ENCODE measurements at regions not wholly inside any gene's neighbourhood (a gene's known extent, or its start where the extent isn't known, plus 50 kb on each side); places are given as distances from the start of the nearest gene placed in this dataset.

DNA sequence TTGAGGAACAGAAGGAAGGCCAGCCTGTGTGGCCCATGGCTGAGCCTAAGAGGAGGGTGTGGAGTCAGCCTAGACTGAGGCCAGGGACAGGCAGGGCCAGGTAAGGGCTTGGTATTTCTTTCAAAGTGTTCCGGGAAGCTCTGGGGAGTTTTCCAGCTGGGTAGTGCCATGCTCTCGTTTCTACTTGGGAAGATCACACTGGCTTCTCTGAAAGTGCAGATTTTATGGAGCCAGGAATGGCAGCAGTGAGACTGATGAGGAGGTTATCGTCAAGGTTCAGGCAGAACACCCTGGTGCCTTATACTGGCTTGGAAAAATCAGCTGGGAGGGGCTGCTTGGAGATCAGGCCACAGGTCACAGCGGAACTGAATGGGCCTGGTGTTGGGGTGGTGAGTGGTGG lies 245.1 kb downstream of the SOX11 start:
- TF ChIP-seq, protein P1, sequence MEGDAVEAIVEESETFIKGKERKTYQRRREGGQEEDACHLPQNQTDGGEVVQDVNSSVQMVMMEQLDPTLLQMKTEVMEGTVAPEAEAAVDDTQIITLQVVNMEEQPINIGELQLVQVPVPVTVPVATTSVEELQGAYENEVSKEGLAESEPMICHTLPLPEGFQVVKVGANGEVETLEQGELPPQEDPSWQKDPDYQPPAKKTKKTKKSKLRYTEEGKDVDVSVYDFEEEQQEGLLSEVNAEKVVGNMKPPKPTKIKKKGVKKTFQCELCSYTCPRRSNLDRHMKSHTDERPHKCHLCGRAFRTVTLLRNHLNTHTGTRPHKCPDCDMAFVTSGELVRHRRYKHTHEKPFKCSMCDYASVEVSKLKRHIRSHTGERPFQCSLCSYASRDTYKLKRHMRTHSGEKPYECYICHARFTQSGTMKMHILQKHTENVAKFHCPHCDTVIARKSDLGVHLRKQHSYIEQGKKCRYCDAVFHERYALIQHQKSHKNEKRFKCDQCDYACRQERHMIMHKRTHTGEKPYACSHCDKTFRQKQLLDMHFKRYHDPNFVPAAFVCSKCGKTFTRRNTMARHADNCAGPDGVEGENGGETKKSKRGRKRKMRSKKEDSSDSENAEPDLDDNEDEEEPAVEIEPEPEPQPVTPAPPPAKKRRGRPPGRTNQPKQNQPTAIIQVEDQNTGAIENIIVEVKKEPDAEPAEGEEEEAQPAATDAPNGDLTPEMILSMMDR (IDR thresholded peaks at IDR 0.05) = no peak
- no peak for TF ChIP-seq EZH2 (IDR thresholded peaks at IDR 0.05; ENCODE audit: borderline replicate concordance, insufficient read depth, low read depth, low read length, poor library complexity, severe bottlenecking)

All from B cell (primary cell).